A549 (cell line): ENCODE measurements at regions not wholly inside any gene's neighbourhood (a gene's known extent, or its start where the extent isn't known, plus 50 kb on each side); places are given as distances from the start of the nearest gene placed in this dataset.

ENCODE experiments used
- CEBPB ChIP-seq, 2 experiments: fragments of >200 bp in 1 of 2; sonication (Bioruptor Twin) in 1 of 2; formaldehyde crosslinking in 1 of 2; IDR thresholded peaks; 2 replicates each; pipeline ENCODE4 v1.6.1; 2012 to 2016
- CTCF ChIP-seq: fragments of >200 bp; sonication (Bioruptor Twin); formaldehyde crosslinking; IDR thresholded peaks from 3 replicates; pipeline ENCODE4 v1.5.1; 2016
- EP300 ChIP-seq, 2 experiments: fragments of >200 bp; sonication (Bioruptor Twin); formaldehyde crosslinking; IDR thresholded peaks; 2 replicates in 1 of 2; 3 replicates in 1 of 2; pipeline ENCODE4 v1.6.1; 2016 to 2017
- HDAC2 ChIP-seq: fragments of 200-600 bp; sonication (generic); IDR thresholded peaks from 2 replicates; pipeline ENCODE4 v1.6.1; 2016
- JUN ChIP-seq, 2 experiments: fragments of >200 bp; sonication (Bioruptor Twin); formaldehyde crosslinking; IDR thresholded peaks; 2 replicates in 1 of 2; 3 replicates in 1 of 2; pipeline ENCODE4 v1.6.1; 2016 to 2017
- POLR2A ChIP-seq: IDR thresholded peaks from 2 replicates; pipeline ENCODE4 v1.6.1; 2012; ENCODE audit warnings: mild to moderate bottlenecking, low read length
- RARB ChIP-seq: fragments of 250-450 bp; sonication (Bioruptor Pico); IDR thresholded peaks from 2 replicates; pipeline ENCODE4 v1.8.0; 2021; ENCODE audit warnings: mild to moderate bottlenecking, moderate library complexity
- SMC3 ChIP-seq: fragments of >200 bp; sonication (Bioruptor Twin); formaldehyde crosslinking; IDR thresholded peaks from 3 replicates; pipeline ENCODE4 v1.6.1; 2018; ENCODE audit warnings: inconsistent platforms
- TF ChIP-seq, protein P1 (sequence below): IDR thresholded peaks from 2 replicates; pipeline ENCODE4 v1.6.1; 2012

- TF ChIP-seq EP300 (IDR thresholded peaks at IDR 0.05) (no peak), CTCF (no peak), SMC3 (no peak), CEBPB (IDR thresholded peaks at IDR 0.05) (no peak), HDAC2 (no peak), POLR2A (no peak), RARB (CRISPR knock-in tag) (no peak), JUN (IDR thresholded peaks at IDR 0.05) (no peak)
- TF ChIP-seq, protein P1, sequence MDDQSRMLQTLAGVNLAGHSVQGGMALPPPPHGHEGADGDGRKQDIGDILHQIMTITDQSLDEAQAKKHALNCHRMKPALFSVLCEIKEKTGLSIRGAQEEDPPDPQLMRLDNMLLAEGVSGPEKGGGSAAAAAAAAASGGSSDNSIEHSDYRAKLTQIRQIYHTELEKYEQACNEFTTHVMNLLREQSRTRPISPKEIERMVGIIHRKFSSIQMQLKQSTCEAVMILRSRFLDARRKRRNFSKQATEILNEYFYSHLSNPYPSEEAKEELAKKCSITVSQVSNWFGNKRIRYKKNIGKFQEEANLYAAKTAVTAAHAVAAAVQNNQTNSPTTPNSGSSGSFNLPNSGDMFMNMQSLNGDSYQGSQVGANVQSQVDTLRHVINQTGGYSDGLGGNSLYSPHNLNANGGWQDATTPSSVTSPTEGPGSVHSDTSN = no peak
Observed at GRCh38 chr1:201761178-201761577, 67.8 kb upstream of the IPO9 start.
